ENCODE measurements at regions not wholly inside any gene's neighbourhood (a gene's known extent, or its start where the extent isn't known, plus 50 kb on each side); places are given as distances from the start of the nearest gene placed in this dataset.

- TF ChIP-seq EP300 (IDR thresholded peaks at IDR 0.05) (no peak), POLR2AphosphoS5 (IDR thresholded peaks at IDR 0.05) (no peak), CTCF (IDR thresholded peaks at IDR 0.05) (no peak), POLR2A (IDR thresholded peaks at IDR 0.05) (no peak)
- Histone ChIP-seq H3K27ac (no peak overlapping the region), H3K36me3 (no peaks in the 10 kb centered on the region), H3K27me3 (no peaks in the 10 kb centered on the region), H3K9me3 (no peaks in the 10 kb centered on the region), H3K4me1 (no peaks in the 10 kb centered on the region), H3K4me3 (no peak overlapping the region)
- no peak for DNase-seq (ENCODE audit: low spot score in 2 of 2)
- 25% methylated on average over 2 of the region's 2 CpGs for WGBS
Measured at GRCh38 chr4:127134490-127134889, 498.3 kb upstream of the INTU start.

GRCh38 chr4:127138586-127138985 is 494.2 kb upstream of the INTU start:
- Histone ChIP-seq H3K27me3 (no peaks in the 10 kb centered on the region), H3K36me3 (no peaks in the 10 kb centered on the region), H3K4me3 (no peak overlapping the region), H3K27ac (no peak overlapping the region), H3K4me1 (no peaks in the 10 kb centered on the region), H3K9me3 (no peaks in the 10 kb centered on the region)
- no peak for DNase-seq (ENCODE audit: low spot score in 2 of 2)
- WGBS, result 58% methylated on average over 4 of the region's 4 CpGs
- no peak for TF ChIP-seq POLR2A (IDR thresholded peaks at IDR 0.05)
- no peak for TF ChIP-seq EP300 (IDR thresholded peaks at IDR 0.05)
- TF ChIP-seq POLR2AphosphoS5 (IDR thresholded peaks at IDR 0.05), result no peak

GRCh38 chr4:127139788-127140286 is 492.9 kb upstream of the INTU start:
- Histone ChIP-seq H3K4me1 (no peaks in the 10 kb centered on the region), H3K27me3 (no peaks in the 10 kb centered on the region), H3K36me3 (no peaks in the 10 kb centered on the region), H3K27ac (no peak overlapping the region), H3K9me3 (no peaks in the 10 kb centered on the region), H3K4me3 (no peak overlapping the region)
- no peak for TF ChIP-seq POLR2A (IDR thresholded peaks at IDR 0.05)
- no peak for TF ChIP-seq CTCF (IDR thresholded peaks at IDR 0.05)
- TF ChIP-seq EP300 (IDR thresholded peaks at IDR 0.05), result no peak
- no peak for TF ChIP-seq POLR2AphosphoS5 (IDR thresholded peaks at IDR 0.05)
- 87% methylated on average over 6 of the region's 6 CpGs for WGBS
- DNase-seq (ENCODE audit: low spot score in 2 of 2), result no peak

- Histone ChIP-seq H3K27ac (no peak overlapping the region), H3K36me3 (no peaks in the 10 kb centered on the region), H3K9me3 (no peaks in the 10 kb centered on the region), H3K4me1 (no peaks in the 10 kb centered on the region), H3K27me3 (no peaks in the 10 kb centered on the region), H3K4me3 (no peak overlapping the region)
- no peak for TF ChIP-seq POLR2A (IDR thresholded peaks at IDR 0.05)
- TF ChIP-seq CTCF (IDR thresholded peaks at IDR 0.05), result no peak
- TF ChIP-seq POLR2AphosphoS5 (IDR thresholded peaks at IDR 0.05), result no peak
- TF ChIP-seq EP300 (IDR thresholded peaks at IDR 0.05), result no peak
- 83% methylated on average over 3 of the region's 3 CpGs for WGBS
- no peak for DNase-seq (ENCODE audit: low spot score in 2 of 2)
Measured at GRCh38 chr4:127140306-127140705, 492.5 kb upstream of the INTU start.

GRCh38 chr4:127141856-127142255 is 490.9 kb upstream of the INTU start:
- Histone ChIP-seq H3K27me3 (no peaks in the 10 kb centered on the region), H3K9me3 (no peaks in the 10 kb centered on the region), H3K4me1 (no peaks in the 10 kb centered on the region), H3K27ac (no peak overlapping the region), H3K36me3 (no peaks in the 10 kb centered on the region), H3K4me3 (no peak overlapping the region)
- DNase-seq (ENCODE audit: low spot score in 2 of 2), result no peak
- TF ChIP-seq EP300 (IDR thresholded peaks at IDR 0.05) (no peak), POLR2AphosphoS5 (IDR thresholded peaks at IDR 0.05) (no peak), CTCF (IDR thresholded peaks at IDR 0.05) (no peak), POLR2A (IDR thresholded peaks at IDR 0.05) (no peak)
- WGBS, result 89% methylated on average over 1 of the region's 1 CpG

All from suprapubic skin (tissue), 4 donors.